Vagina (tissue), 2 donors: ENCODE measurements at regions not wholly inside any gene's neighbourhood (a gene's known extent, or its start where the extent isn't known, plus 50 kb on each side); places are given as distances from the start of the nearest gene placed in this dataset.
"Not testable (repeated sequence)": the region's sequence is repeated elsewhere in the genome, so short reads cannot be mapped to it uniquely, and the experiment has no call there.

Experiments
- DNase-seq, 2 donors: peaks; one replicate each; pipeline ENCODE4 v3.0.0-alpha.2; 2017; ENCODE audit errors: extremely low spot score in 2 of 2
- H3K27ac ChIP-seq: fragments of 200-600 bp; sonication (generic); one replicate; pipeline ENCODE4 v1.5.1; 2019
- H3K27me3 ChIP-seq: fragments of 200-600 bp; sonication (generic); one replicate; pipeline ENCODE4 v1.5.1; 2019
- H3K36me3 ChIP-seq, 2 donors: fragments of 200-600 bp; sonication (generic); one replicate each; pipeline ENCODE4 v1.5.1; 2017 to 2019
- H3K4me1 ChIP-seq: fragments of 200-600 bp; sonication (generic); one replicate; pipeline ENCODE4 v1.5.1; 2019
- H3K4me3 ChIP-seq, 2 donors: fragments of 200-600 bp; sonication (generic); 1 replicate in 1 of 2; 2 replicates in 1 of 2; pipeline ENCODE4 v1.5.1; 2016 to 2019
- H3K9me3 ChIP-seq: fragments of 200-600 bp; sonication (generic); one replicate; pipeline ENCODE4 v1.5.1; 2019
- POLR2A ChIP-seq, 2 donors: fragments of 450-650 bp; IDR thresholded peaks; one replicate each; pipeline ENCODE4 v1.6.1; 2017; ENCODE audit warnings: antibody characterized with exemption in 2 of 2, mild to moderate bottlenecking in 2 of 2, moderate library complexity in 2 of 2
- POLR2AphosphoS5 ChIP-seq, 2 donors: sonication (generic); formaldehyde crosslinking; IDR thresholded peaks; one replicate each; pipeline ENCODE4 v1.9.0; 2017; ENCODE audit warnings: antibody characterized with exemption in 2 of 2, mild to moderate bottlenecking in 2 of 2, low read depth in 1 of 2; ENCODE audit not compliant: insufficient read depth in 1 of 2
- intact Hi-C: fragments of 100-400 bp; cut with DNase I; formaldehyde crosslinking; loops from one replicate; pipeline ENCODE4 v1.15.1; 2023
- TF ChIP-seq, protein P1 (sequence below), 3 experiments: fragments of 450-650 bp in 2 of 3; fragments of 200-600 bp in 1 of 3; sonication (generic) in 1 of 3; IDR thresholded peaks; one replicate each; pipeline ENCODE4 v1.5.1; 2017 to 2019; ENCODE audit warnings: antibody characterized with exemption in 3 of 3, mild to moderate bottlenecking in 2 of 3, moderate library complexity in 2 of 3

DNA sequence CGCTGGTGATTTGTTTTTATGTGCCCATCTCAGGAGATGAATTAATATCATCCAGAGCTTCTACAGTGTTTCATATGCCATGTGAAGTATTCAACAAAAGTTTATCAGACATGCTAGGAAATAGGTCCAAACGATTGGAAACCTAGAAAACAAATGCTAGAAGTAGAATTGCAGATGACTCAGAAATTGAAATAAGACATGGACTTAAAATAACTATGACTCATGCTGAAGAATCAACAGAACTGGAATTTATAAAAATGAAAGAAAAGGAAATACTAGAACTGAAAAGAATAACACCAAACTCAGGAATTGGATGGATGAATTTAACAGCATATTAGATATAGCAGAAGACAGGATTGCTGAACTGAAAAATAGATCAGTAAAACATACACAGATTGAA, 172.7 kb upstream of the GIMD1 start:
- Histone ChIP-seq H3K9me3 (no peaks in the 10 kb centered on the region), H3K27me3 (no peaks in the 10 kb centered on the region), H3K4me3 (no peak overlapping the region), H3K36me3 (no peaks in the 10 kb centered on the region), H3K27ac (no peak overlapping the region), H3K4me1 (no peaks in the 10 kb centered on the region)
- DNase-seq: no peak
- intact Hi-C loops: no loop called here
- TF ChIP-seq, protein P1, sequence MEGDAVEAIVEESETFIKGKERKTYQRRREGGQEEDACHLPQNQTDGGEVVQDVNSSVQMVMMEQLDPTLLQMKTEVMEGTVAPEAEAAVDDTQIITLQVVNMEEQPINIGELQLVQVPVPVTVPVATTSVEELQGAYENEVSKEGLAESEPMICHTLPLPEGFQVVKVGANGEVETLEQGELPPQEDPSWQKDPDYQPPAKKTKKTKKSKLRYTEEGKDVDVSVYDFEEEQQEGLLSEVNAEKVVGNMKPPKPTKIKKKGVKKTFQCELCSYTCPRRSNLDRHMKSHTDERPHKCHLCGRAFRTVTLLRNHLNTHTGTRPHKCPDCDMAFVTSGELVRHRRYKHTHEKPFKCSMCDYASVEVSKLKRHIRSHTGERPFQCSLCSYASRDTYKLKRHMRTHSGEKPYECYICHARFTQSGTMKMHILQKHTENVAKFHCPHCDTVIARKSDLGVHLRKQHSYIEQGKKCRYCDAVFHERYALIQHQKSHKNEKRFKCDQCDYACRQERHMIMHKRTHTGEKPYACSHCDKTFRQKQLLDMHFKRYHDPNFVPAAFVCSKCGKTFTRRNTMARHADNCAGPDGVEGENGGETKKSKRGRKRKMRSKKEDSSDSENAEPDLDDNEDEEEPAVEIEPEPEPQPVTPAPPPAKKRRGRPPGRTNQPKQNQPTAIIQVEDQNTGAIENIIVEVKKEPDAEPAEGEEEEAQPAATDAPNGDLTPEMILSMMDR (IDR thresholded peaks at IDR 0.05): no peak
- no peak for TF ChIP-seq POLR2A (IDR thresholded peaks at IDR 0.05)
- no peak for TF ChIP-seq POLR2AphosphoS5 (IDR thresholded peaks at IDR 0.05; ENCODE audit: insufficient read depth in 1 of 2, low read depth in 1 of 2)

DNA sequence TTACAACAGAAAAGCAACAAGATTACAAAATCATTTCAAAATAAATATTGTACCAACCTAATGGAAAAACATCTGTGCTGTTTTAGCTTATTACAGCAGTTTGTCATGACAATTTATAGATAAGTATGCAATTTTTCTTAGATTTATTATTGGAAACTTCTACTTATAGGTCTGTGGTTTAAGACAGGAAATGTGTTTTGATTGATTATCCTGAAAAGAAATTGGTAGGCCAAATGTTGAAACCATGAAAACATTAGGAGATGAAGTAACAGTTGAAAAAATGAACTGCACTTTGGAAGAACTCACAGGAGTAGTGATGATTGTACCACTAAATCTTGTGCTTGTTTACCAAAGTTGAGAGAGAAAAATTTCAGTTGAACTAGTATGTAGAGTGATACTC, 162.2 kb upstream of the GIMD1 start:
- intact Hi-C loops: no loop called here
- DNase-seq: no peak
- Histone ChIP-seq H3K36me3 (no peaks in the 10 kb centered on the region), H3K4me3 (no peak overlapping the region), H3K4me1 (peaks cover 4% of the 10 kb centered on the region), H3K9me3 (no peaks in the 10 kb centered on the region), H3K27me3 (no peaks in the 10 kb centered on the region), H3K27ac (no peak overlapping the region)
- no peak for TF ChIP-seq POLR2A (IDR thresholded peaks at IDR 0.05)
- no peak for TF ChIP-seq POLR2AphosphoS5 (IDR thresholded peaks at IDR 0.05; ENCODE audit: insufficient read depth in 1 of 2, low read depth in 1 of 2)
- TF ChIP-seq, protein P1 (IDR thresholded peaks at IDR 0.05): no peak

DNA sequence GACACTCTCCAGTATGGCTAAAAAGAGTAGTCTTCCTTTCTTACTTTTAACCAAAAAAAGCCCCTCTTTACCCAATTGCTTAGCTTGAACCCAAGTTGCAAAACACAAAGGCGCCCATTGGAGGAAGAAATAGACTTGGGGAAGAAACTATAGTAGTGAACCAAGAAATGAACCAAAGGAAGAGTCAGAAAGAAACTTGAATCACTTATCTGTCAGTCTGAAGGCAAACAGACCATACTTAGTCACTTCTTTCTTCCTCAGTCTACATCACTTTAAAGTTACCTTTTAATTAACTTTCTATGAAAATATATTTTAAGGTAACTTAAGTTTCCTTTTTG, 161.4 kb upstream of the GIMD1 start:
- H3K36me3 ChIP-seq: no peaks in the 10 kb centered on the region
- H3K27me3 ChIP-seq: no peaks in the 10 kb centered on the region
- H3K4me1 ChIP-seq: peaks cover 4% of the 10 kb centered on the region
- no peak overlapping the region for H3K4me3 ChIP-seq
- intact Hi-C loops: no loop called here
- no peak overlapping the region for H3K27ac ChIP-seq
- no peaks in the 10 kb centered on the region for H3K9me3 ChIP-seq
- TF ChIP-seq, protein P1 (IDR thresholded peaks at IDR 0.05): no peak
- TF ChIP-seq POLR2AphosphoS5 (IDR thresholded peaks at IDR 0.05; ENCODE audit: insufficient read depth in 1 of 2, low read depth in 1 of 2): no peak
- no peak for TF ChIP-seq POLR2A (IDR thresholded peaks at IDR 0.05)
- no peak for DNase-seq

DNA sequence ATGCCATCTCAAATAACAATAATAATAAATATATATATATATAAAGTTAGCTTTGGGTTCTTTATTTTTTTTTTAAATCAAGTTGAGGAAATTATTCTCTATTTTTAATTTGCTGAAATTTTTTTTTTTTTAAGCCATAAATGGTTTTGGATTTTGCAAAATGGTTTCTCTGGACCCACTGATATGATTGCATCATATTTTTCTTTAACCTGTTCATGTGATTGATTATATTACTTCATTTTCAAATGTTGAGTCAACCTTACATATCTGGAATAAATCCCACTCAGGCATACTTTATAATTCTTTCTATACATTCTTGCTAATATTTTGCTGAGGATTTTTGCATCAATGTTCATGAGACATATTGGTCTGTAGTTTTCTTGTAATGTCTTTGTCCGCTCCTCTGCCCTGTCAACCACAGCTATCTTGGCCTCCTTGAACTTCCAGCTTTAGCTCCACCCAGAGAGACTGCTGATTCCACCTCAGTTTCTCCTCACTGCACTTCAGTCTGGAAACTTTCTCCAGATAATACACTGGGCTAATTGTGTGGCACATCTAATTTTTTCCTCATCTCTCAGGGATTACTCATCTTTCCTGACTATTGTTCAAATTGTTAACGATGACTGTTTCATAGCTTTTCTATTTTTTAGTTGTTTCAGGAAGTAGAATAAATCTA, 160.9 kb upstream of the GIMD1 start:
- intact Hi-C loops: loop anchor here (10.0 kb wide), 1 partner anchor 1265 kb away; no protein-coding TSS in a partner anchor
- Histone ChIP-seq H3K27ac (no peak overlapping the region), H3K4me1 (peaks cover 4% of the 10 kb centered on the region), H3K27me3 (no peaks in the 10 kb centered on the region), H3K4me3 (no peak overlapping the region), H3K36me3 (no peaks in the 10 kb centered on the region), H3K9me3 (no peaks in the 10 kb centered on the region)
- no peak for DNase-seq
- TF ChIP-seq POLR2A (IDR thresholded peaks at IDR 0.05): no peak
- TF ChIP-seq, protein P1 (IDR thresholded peaks at IDR 0.05): no peak
- no peak for TF ChIP-seq POLR2AphosphoS5 (IDR thresholded peaks at IDR 0.05; ENCODE audit: insufficient read depth in 1 of 2, low read depth in 1 of 2)

DNA sequence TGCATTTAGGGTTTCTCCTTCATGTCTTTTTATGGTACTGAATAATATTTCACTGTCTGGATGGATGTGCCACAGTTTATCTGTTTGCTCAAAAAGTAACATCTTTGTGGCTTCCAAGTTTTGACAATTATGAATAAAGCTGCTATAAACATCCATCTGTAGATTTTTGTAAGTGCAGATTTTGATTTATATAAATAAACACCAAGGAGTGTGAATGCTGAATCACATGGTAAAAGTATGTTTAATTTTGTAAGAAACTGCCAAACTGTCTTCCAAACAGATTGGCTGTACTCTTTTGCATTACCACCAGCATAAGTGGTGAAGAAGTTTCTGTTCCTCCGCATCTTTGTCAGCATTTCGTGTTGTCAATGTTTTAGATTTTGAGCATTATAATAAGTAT, 158.7 kb upstream of the GIMD1 start:
- no peak for TF ChIP-seq POLR2AphosphoS5 (IDR thresholded peaks at IDR 0.05; ENCODE audit: insufficient read depth in 1 of 2, low read depth in 1 of 2)
- TF ChIP-seq POLR2A (IDR thresholded peaks at IDR 0.05): no peak
- TF ChIP-seq, protein P1 (IDR thresholded peaks at IDR 0.05): no peak
- intact Hi-C loops: loop anchor here (10.0 kb wide), 1 partner anchor 1267 kb away; no protein-coding TSS in a partner anchor
- Histone ChIP-seq H3K27ac (no peak overlapping the region), H3K36me3 (no peaks in the 10 kb centered on the region), H3K4me3 (no peak overlapping the region), H3K9me3 (no peaks in the 10 kb centered on the region), H3K27me3 (no peaks in the 10 kb centered on the region), H3K4me1 (no peaks in the 10 kb centered on the region)
- DNase-seq: no peak

DNA sequence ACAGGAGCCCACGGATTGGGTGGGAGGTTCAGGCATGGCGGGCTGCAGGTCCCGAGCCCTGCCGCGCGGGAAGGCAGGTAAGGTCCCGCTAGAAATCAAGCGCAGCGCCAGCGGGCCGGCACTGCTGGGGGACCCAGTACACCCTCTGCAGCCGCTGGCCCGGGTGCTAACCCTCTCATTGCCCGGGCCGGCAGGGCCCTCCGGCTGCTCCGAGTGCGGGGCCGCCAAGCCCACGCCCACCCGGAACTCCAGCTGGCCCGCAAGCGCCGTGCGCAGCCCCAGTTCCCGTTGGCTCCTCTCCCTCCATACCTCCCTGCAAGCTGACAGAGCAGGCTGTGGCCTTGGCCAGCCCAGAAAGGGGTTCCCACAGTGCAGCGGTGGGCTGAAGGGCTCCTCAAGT, 156.8 kb upstream of the GIMD1 start:
- H3K27me3 ChIP-seq, H3K36me3 ChIP-seq, DNase-seq, H3K9me3 ChIP-seq, H3K27ac ChIP-seq, H3K4me3 ChIP-seq, H3K4me1 ChIP-seq: not testable (repeated sequence)
- intact Hi-C loops: loop anchor here (10.0 kb wide), 1 partner anchor 1269 kb away; no protein-coding TSS in a partner anchor

DNA sequence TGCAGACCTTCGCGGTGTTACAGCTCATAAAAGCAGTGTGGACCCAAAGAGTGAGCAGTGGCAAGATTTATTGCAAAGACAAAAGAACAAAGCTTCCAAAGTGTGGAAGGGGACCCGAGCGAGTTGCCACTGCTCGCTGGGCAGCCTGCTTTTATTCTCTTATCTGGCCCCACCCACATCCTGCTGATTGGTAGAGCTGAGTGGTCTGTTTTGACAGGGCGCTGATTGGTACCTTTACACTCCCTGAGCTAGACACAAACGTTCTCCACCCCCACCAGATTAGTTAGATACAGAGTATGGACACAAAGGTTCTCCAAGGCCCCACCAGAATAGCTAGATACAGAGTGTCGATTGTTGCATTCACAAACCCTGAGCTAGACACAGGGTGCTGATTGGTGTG, 156.2 kb upstream of the GIMD1 start:
- DNase-seq, H3K36me3 ChIP-seq, H3K27ac ChIP-seq, H3K4me3 ChIP-seq, H3K9me3 ChIP-seq, H3K4me1 ChIP-seq, H3K27me3 ChIP-seq: not testable (repeated sequence)
- intact Hi-C loops: loop anchor here (10.0 kb wide), 1 partner anchor 1270 kb away; no protein-coding TSS in a partner anchor
